ENCODE measurements at regions not wholly inside any gene's neighbourhood (a gene's known extent, or its start where the extent isn't known, plus 50 kb on each side); places are given as distances from the start of the nearest gene placed in this dataset.

- no peak for DNase-seq (ENCODE audit: low read depth)
Observed at GRCh38 chr3:189049458-189050236, 122.1 kb upstream of the TPRG1 start.

GRCh38 chr3:189053322-189053721 is 118.4 kb upstream of the TPRG1 start:
- no peak for DNase-seq (ENCODE audit: low read depth)

GRCh38 chr3:189056646-189057335 is 115.0 kb upstream of the TPRG1 start:
- DNase-seq (ENCODE audit: low read depth): peak; percentile 37

- no peak for DNase-seq (ENCODE audit: low read depth)
Observed at GRCh38 chr3:189057369-189057768, 114.4 kb upstream of the TPRG1 start.

- no peak for DNase-seq (ENCODE audit: low read depth)
Observed at GRCh38 chr3:189058071-189058470, 113.7 kb upstream of the TPRG1 start.

GRCh38 chr3:189070965-189071364 is 100.8 kb upstream of the TPRG1 start:
- DNase-seq (ENCODE audit: low read depth): no peak

GRCh38 chr3:189071446-189071845 is 100.3 kb upstream of the TPRG1 start:
- no peak for DNase-seq (ENCODE audit: low read depth)

- no peak for DNase-seq (ENCODE audit: low read depth)
Observed at GRCh38 chr3:189076449-189076848, 95.3 kb upstream of the TPRG1 start.

- no peak for DNase-seq (ENCODE audit: low read depth)
Observed at GRCh38 chr3:189080745-189081144, 91.0 kb upstream of the TPRG1 start.

- DNase-seq (ENCODE audit: low read depth): no peak
Observed at GRCh38 chr3:189082666-189083427, 88.9 kb upstream of the TPRG1 start.

- DNase-seq (ENCODE audit: low read depth): no peak
Observed at GRCh38 chr3:189084620-189085019, 87.2 kb upstream of the TPRG1 start.

- DNase-seq (ENCODE audit: low read depth): no peak
Observed at GRCh38 chr3:189092547-189092946, 79.2 kb upstream of the TPRG1 start.

GRCh38 chr3:189094539-189094938 is 77.2 kb upstream of the TPRG1 start:
- DNase-seq (ENCODE audit: low read depth): no peak

- no peak for DNase-seq (ENCODE audit: low read depth)
Observed at GRCh38 chr3:189096092-189096491, 75.7 kb upstream of the TPRG1 start.

- DNase-seq (ENCODE audit: low read depth): peak; percentile 79
Observed at GRCh38 chr3:189099031-189099471, 72.7 kb upstream of the TPRG1 start.

- no peak for DNase-seq (ENCODE audit: low read depth)
Observed at GRCh38 chr3:189099505-189100290, 72.1 kb upstream of the TPRG1 start.

GRCh38 chr3:189100866-189101265 is 70.9 kb upstream of the TPRG1 start:
- no peak for DNase-seq (ENCODE audit: low read depth)

GRCh38 chr3:189101594-189101993 is 70.2 kb upstream of the TPRG1 start:
- no peak for DNase-seq (ENCODE audit: low read depth)

- no peak for DNase-seq (ENCODE audit: low read depth)
Observed at GRCh38 chr3:189103208-189103607, 68.6 kb upstream of the TPRG1 start.

- DNase-seq (ENCODE audit: low read depth): no peak
Observed at GRCh38 chr3:189108067-189108466, 63.7 kb upstream of the TPRG1 start.

GRCh38 chr3:189108735-189109134 is 63.0 kb upstream of the TPRG1 start:
- no peak for DNase-seq (ENCODE audit: low read depth)

- DNase-seq (ENCODE audit: low read depth): no peak
Observed at GRCh38 chr3:189109145-189109544, 62.6 kb upstream of the TPRG1 start.
